G401 (cell line): ENCODE measurements at regions not wholly inside any gene's neighbourhood (a gene's known extent, or its start where the extent isn't known, plus 50 kb on each side); places are given as distances from the start of the nearest gene placed in this dataset.
"Not testable (repeated sequence)": the region's sequence is repeated elsewhere in the genome, so short reads cannot be mapped to it uniquely, and the experiment has no call there.

ENCODE experiments used
- DNase-seq: peaks from one replicate; pipeline ENCODE4 v3.0.0-alpha.2; 2015; ENCODE audit warnings: low spot score
- in situ Hi-C: cut with HindIII; loops from 2 replicates; pipeline ENCODE4 v1.10.0; 2016; ENCODE audit warnings: low sequenced_read_pairs, mixed read lengths

DNA sequence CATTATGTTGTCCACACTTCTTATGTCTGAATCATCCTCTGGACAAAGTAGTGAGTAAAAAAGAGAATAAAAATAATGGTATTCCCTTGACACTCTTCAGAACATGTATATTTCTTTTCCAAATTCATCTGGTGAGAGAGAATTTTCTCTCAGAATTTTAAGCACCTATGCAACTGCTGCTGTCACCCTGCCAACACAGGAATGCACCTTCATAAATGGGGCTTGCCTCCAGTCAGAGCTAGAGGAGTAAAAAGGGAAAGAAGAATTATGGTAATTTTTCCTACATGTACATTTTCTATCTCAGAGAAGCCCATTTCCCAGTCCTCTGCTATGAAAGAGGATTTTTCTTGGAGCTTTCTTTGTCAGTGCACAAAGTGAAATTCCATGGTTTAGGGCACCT, 92.2 kb upstream of the ALCAM start:
- in situ Hi-C loops: no loop called here
- no peak for DNase-seq

GRCh38 chr3:105274958-105275357, 91.8 kb upstream of the ALCAM start:
- in situ Hi-C loops: no loop called here

GRCh38 chr3:105277656-105278055, 89.1 kb upstream of the ALCAM start:
- in situ Hi-C loops: no loop called here
- no peak for DNase-seq

More at GRCh38 chr3:105274958-105275357, 91.8 kb upstream of the ALCAM start:
- DNase-seq: no peak

GRCh38 chr3:105278688-105279087, 88.0 kb upstream of the ALCAM start:
- in situ Hi-C loops: no loop called here
- DNase-seq: no peak

DNA sequence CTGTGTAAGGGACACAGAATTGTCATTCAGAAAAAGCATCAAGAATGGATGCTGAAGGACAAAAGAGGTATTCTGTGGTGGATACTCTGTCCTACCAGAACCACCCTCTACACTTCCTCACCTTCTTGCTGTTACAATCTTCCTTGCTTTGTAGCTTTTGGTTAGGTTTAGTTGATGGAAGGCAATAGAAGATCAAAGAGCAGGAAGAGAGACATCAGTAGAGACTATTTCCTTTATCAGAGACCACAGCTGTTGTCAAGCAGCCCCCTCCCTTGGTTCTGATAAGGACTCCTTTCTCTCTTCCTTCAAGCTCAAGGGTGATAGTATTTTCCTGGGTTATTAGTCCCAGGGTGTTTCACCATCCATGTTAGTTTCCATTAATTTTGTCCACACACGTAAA, 84.7 kb upstream of the ALCAM start:
- in situ Hi-C loops: no loop called here
- no peak for DNase-seq

- in situ Hi-C loops: no loop called here
- no peak for DNase-seq
Measured at GRCh38 chr3:105284876-105285275, 81.8 kb upstream of the ALCAM start.

GRCh38 chr3:105285653-105286241, 81.0 kb upstream of the ALCAM start:
- no peak for DNase-seq
- in situ Hi-C loops: no loop called here

GRCh38 chr3:105293441-105293840, 73.3 kb upstream of the ALCAM start:
- in situ Hi-C loops: no loop called here
- no peak for DNase-seq

DNA sequence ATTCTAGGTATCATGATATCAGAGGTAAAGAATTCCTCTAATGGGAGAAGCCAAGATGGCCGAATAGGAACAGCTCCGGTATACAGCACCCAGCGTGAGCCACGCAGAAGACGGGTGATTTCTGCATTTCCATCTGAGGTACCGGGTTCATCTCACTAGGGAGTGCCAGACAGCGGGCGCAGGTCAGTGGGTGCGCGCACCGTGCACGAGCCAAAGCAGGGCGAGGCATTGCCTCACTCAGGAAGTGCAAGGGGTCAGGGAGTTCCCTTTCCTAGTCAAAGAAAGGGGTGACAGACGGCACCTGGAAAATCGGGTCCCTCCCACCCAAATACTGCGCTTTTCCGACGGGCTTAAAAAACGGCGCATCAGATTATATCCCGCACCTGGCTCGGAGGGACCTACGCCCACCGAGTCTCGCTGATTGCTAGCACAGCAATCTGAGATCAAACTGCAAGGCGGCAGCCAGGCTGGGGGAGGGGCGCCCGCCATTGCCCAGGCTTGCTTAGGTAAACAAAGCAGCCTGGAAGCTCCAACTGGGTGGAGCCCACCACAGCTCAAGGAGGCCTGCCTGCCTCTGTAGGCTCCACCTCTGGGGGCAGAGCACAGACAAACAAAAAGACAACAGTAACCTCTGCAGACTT, 70.4 kb upstream of the ALCAM start:
- DNase-seq, in situ Hi-C loops: not testable (repeated sequence)

DNA sequence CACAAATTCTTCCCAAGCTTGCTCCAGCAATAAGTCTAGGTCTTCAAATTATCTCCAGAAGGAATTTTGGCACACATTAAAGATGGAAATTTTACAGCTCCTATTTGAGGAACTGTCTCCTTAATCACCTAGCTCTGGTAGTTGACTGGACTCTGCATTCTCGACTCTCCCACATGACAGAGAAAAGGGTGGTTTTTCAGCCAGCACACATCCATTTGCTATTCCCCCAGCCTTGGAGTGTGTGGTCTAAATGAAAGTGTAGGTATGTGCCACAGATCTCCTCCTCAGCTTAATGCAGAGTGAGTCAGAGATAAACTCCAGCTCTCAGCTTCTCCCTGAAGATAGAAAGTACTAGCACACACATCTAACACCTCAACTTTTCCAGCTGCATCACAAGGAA, 62.2 kb upstream of the ALCAM start:
- DNase-seq: no peak
- in situ Hi-C loops: no loop called here

DNA sequence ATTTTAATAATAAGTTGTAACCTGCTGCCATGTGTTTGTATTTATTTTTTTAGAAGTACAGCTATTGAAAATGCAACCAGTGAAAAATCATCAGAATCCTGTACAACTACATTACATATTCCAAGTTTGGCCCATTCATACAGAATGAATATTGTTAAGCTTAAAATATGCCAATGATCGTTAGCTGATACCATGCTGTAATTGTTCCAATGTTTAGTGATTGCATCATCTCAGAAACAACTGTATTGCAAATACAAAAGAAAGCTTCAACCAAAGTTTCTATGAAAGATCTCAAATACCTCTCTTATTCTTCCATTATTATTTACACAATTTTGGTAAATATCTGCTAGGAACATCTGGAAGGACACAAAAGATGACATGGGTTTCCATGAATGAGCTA, 51.6 kb upstream of the ALCAM start:
- no peak for DNase-seq
- in situ Hi-C loops: no loop called here

DNA sequence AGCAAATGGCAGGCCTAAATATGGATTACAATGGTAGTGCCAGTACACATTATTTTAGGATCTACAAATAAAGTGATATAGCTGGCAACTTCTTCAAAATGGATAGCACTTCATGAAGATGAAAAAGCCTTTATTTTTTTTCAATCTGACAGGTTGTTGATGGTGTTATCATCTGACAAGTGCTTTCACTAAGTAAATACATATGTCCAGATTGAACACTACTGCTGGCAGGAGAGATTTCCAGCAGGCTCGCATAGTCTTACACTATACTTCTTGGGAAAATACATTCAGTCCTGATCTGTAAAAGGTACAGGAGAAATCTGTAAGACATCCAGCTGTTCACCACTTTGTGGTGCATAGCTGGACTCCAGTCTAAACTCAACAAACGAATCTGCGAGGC, 50.9 kb upstream of the ALCAM start:
- no peak for DNase-seq
- in situ Hi-C loops: no loop called here

DNA sequence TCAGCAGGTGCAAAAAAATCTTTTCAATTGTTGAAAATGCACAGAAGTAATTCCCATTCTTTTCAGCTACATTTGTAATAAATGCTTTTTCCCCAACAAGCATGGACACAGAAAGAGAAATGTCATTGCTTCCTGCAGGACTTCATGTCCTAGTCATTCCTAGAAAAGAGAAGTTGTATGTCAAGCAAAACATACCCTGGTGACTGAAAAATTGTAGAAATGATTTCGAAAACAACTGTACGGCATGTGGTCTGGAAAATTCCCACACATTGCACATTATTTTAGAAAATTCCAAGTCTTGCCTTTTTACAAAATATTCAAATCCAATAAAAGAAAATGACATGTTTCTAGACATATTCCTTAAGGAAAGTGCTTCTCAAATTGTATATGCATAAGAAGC, 50.4 kb upstream of the ALCAM start:
- in situ Hi-C loops: no loop called here
- no peak for DNase-seq
